Esophagus muscularis mucosa (tissue), 4 donors: ENCODE measurements at regions not wholly inside any gene's neighbourhood (a gene's known extent, or its start where the extent isn't known, plus 50 kb on each side); places are given as distances from the start of the nearest gene placed in this dataset.

ENCODE experiments used
- DNase-seq: peaks from one replicate; pipeline ENCODE4 v3.0.0-alpha.2; 2017; ENCODE audit errors: extremely low spot score
- H3K27ac ChIP-seq, 4 donors: fragments of 200-600 bp; sonication (generic); replicated peaks in 1 of 4; 1 replicate in 3 of 4; 2 replicates in 1 of 4; pipeline ENCODE4 v1.5.1; 2016 to 2019; ENCODE audit warnings: mild to moderate bottlenecking in 1 of 4
- H3K27me3 ChIP-seq, 4 donors: fragments of 200-600 bp; sonication (generic); one replicate each; pipeline versions ENCODE4 v1.5.1 to v1.6.0; 2016 to 2019
- H3K36me3 ChIP-seq, 4 donors: fragments of 200-600 bp; sonication (generic); one replicate each; pipeline ENCODE4 v1.5.1; 2016 to 2019
- H3K4me1 ChIP-seq, 4 donors: fragments of 200-600 bp; sonication (generic); one replicate each; pipeline ENCODE4 v1.5.1; 2016 to 2019
- H3K4me3 ChIP-seq, 4 donors: fragments of 200-600 bp; sonication (generic); 1 replicate in 2 of 4; 2 replicates in 2 of 4; pipeline ENCODE4 v1.5.1; 2016 to 2019; ENCODE audit warnings: mild to moderate bottlenecking in 4 of 4, moderate library complexity in 1 of 4
- H3K9me3 ChIP-seq, 4 donors: fragments of 200-600 bp; sonication (generic); 1 replicate in 3 of 4; 2 replicates in 1 of 4; pipeline ENCODE4 v1.5.1; 2016 to 2019
- CTCF ChIP-seq, 3 experiments: fragments of 200-600 bp in 2 of 3; fragments of 450-650 bp in 1 of 3; sonication (generic) in 2 of 3; IDR thresholded peaks; one replicate each; pipeline ENCODE4 v1.5.1; 2017 to 2019; ENCODE audit warnings: antibody characterized with exemption in 3 of 3, mild to moderate bottlenecking in 2 of 3, moderate library complexity in 1 of 3
- EP300 ChIP-seq: sonication (generic); formaldehyde crosslinking; IDR thresholded peaks from one replicate; pipeline ENCODE4 v1.6.1; 2017; ENCODE audit warnings: antibody characterized with exemption
- POLR2A ChIP-seq: fragments of 450-650 bp; IDR thresholded peaks from one replicate; pipeline ENCODE4 v1.6.1; 2017; ENCODE audit warnings: antibody characterized with exemption, moderate library complexity, mild to moderate bottlenecking, low read depth
- POLR2AphosphoS5 ChIP-seq, 2 donors: sonication (generic); formaldehyde crosslinking; IDR thresholded peaks; one replicate each; pipeline ENCODE4 v1.6.1; 2017; ENCODE audit warnings: antibody characterized with exemption in 2 of 2
- WGBS: methylation state at CpG from one replicate; pipeline ENCODE4 v1.1.5; 2018; 5-methylcytosine and 5-hydroxymethylcytosine counted together
- intact Hi-C: fragments of 100-400 bp; cut with DNase I; formaldehyde crosslinking; loops from one replicate; pipeline ENCODE4 v1.15.1; 2023

- Histone ChIP-seq H3K27ac (no peak overlapping the region), H3K4me1 (no peaks in the 10 kb centered on the region), H3K9me3 (no peaks in the 10 kb centered on the region), H3K4me3 (no peak overlapping the region), H3K27me3 (no peaks in the 10 kb centered on the region), H3K36me3 (no peaks in the 10 kb centered on the region)
- WGBS = 74% methylated on average over 1 of the region's 1 CpG
- intact Hi-C loops = no loop called here
- TF ChIP-seq POLR2A (no peak), CTCF (IDR thresholded peaks at IDR 0.05) (no peak), EP300 (no peak), POLR2AphosphoS5 (IDR thresholded peaks at IDR 0.05) (no peak)
- DNase-seq = no peak
Measured at GRCh38 chr4:126458993-126459392, 1144.2 kb downstream of the FAT4 start.

DNA sequence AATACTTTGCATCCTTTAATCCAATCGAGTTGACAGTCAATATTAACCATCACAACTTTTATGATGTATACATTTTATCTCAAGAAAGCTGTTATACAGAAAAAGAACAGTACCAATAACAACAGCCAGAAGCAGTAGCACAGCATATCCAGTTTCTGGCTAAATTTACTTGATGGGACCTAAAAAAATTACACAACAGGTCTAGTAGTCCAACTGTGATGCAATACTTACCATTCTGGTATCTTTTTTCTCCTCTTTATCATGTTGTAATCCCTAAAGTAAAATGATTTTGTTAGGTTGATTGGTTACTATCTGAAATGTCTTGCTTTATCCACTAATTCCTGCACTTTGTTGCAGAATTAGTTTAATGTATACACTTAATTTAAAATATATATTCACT, 1150.6 kb downstream of the FAT4 start:
- intact Hi-C loops = loop anchor here (10.0 kb wide), 1 partner anchor 89 kb away; no protein-coding TSS in a partner anchor
- H3K36me3 ChIP-seq = no peaks in the 10 kb centered on the region
- 86% methylated on average over 1 of the region's 1 CpG for whole genome bisulfite sequencing

GRCh38 chr4:126466848-126467247, 1152.1 kb downstream of the FAT4 start:
- no peak for DNase-seq
- H3K4me3 ChIP-seq = no peak overlapping the region
- no peaks in the 10 kb centered on the region for H3K27me3 ChIP-seq
- TF ChIP-seq EP300 (no peak), POLR2A (no peak), CTCF (IDR thresholded peaks at IDR 0.05) (no peak), POLR2AphosphoS5 (IDR thresholded peaks at IDR 0.05) (no peak)
- WGBS = 91% methylated on average over 2 of the region's 2 CpGs
- H3K9me3 ChIP-seq = no peaks in the 10 kb centered on the region
- H3K36me3 ChIP-seq = no peaks in the 10 kb centered on the region
- intact Hi-C loops = loop anchor here (10.0 kb wide), 1 partner anchor 88 kb away; no protein-coding TSS in a partner anchor
- H3K27ac ChIP-seq = no peak overlapping the region
- no peaks in the 10 kb centered on the region for H3K4me1 ChIP-seq

More for the DNA sequence above, 1150.6 kb downstream of the FAT4 start:
- TF ChIP-seq POLR2A (no peak), POLR2AphosphoS5 (IDR thresholded peaks at IDR 0.05) (no peak), EP300 (no peak), CTCF (IDR thresholded peaks at IDR 0.05) (no peak)
- DNase-seq = no peak
- H3K27me3 ChIP-seq = no peaks in the 10 kb centered on the region
- no peak overlapping the region for H3K4me3 ChIP-seq
- H3K27ac ChIP-seq = no peak overlapping the region
- H3K4me1 ChIP-seq = no peaks in the 10 kb centered on the region
- no peaks in the 10 kb centered on the region for H3K9me3 ChIP-seq

DNA sequence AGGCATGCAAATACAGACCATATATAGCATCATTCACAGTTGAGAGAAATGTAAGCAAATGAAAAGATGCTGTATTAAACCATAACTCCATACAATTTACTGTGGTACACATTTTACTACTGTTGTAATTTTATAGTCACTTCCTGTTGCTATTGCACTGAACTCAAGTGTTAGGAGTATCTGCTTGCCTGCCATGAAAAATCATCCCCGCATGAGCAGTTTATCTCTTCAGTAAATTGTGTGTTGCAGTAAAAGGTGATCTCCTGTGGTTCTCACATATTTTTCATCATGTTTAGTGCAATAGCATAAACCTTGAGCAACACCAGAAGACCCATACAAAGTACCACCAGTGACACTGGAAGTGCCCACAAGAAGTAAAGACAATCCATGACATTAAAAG, 1153.4 kb downstream of the FAT4 start:
- no peaks in the 10 kb centered on the region for H3K27me3 ChIP-seq
- intact Hi-C loops = loop anchor here (10.0 kb wide), 1 partner anchor 87 kb away; no protein-coding TSS in a partner anchor
- no peak overlapping the region for H3K27ac ChIP-seq
- H3K9me3 ChIP-seq = no peaks in the 10 kb centered on the region
- no peak for DNase-seq
- H3K36me3 ChIP-seq = no peaks in the 10 kb centered on the region
- H3K4me3 ChIP-seq = no peak overlapping the region
- no peak for TF ChIP-seq CTCF (IDR thresholded peaks at IDR 0.05)
- TF ChIP-seq POLR2AphosphoS5 (IDR thresholded peaks at IDR 0.05) = no peak
- no peak for TF ChIP-seq EP300
- TF ChIP-seq POLR2A = no peak
- H3K4me1 ChIP-seq = no peaks in the 10 kb centered on the region
- 100% methylated on average over 1 of the region's 1 CpG for WGBS

DNA sequence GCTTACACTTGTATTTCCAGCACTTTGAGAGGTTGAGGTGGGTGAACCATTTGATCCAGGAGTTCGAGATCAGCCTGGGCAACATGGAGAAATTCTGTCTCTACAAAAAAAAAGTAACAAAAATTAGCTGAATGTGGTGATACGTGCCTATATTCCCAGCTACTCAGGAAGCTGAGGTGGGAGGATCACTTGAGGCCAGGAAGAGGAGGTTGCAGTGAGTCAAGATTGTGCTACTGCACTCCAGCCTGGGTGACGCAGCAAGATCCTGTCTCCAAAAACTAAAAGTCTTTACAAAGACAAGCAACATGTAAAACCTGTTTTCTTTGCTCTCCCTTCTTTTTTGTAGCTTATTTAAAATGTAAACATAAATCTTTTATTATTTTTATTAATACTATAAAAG, 1156.1 kb downstream of the FAT4 start:
- H3K4me1 ChIP-seq = no peaks in the 10 kb centered on the region
- DNase-seq = no peak
- intact Hi-C loops = no loop called here
- 85% methylated on average over 3 of the region's 3 CpGs for WGBS
- H3K9me3 ChIP-seq = peaks cover 0 to 9% (median 3%) of the 10 kb centered on the region in 4 donors
- no peak overlapping the region for H3K27ac ChIP-seq
- no peaks in the 10 kb centered on the region for H3K36me3 ChIP-seq
- no peak for TF ChIP-seq POLR2AphosphoS5 (IDR thresholded peaks at IDR 0.05)
- H3K27me3 ChIP-seq = no peaks in the 10 kb centered on the region
- H3K4me3 ChIP-seq = no peak overlapping the region
